HG03378 (cell line): ENCODE measurements at regions not wholly inside any gene's neighbourhood (a gene's known extent, or its start where the extent isn't known, plus 50 kb on each side); places are given as distances from the start of the nearest gene placed in this dataset.
"Not testable (repeated sequence)": the region's sequence is repeated elsewhere in the genome, so short reads cannot be mapped to it uniquely, and the experiment has no call there.

Experiments used
- ATAC-seq: cut with Tn5 transposase; IDR thresholded peaks from one replicate; pipeline ENCODE4 v1.9.1; 2021; ENCODE audit warnings: mild to moderate bottlenecking, moderate library complexity; ENCODE audit not compliant: unreplicated experiment

- ATAC-seq, result not testable (repeated sequence)
Observed at GRCh38 chr3:103297502-103297901, 862.7 kb downstream of the ZPLD1 start.

- no peak for ATAC-seq
Observed at GRCh38 chr3:103306104-103306503, 871.3 kb downstream of the ZPLD1 start.

- no peak for ATAC-seq
Observed at GRCh38 chr3:103308921-103309320, 874.1 kb downstream of the ZPLD1 start.

- no peak for ATAC-seq
Observed at GRCh38 chr3:103319912-103320311, 885.1 kb downstream of the ZPLD1 start.

GRCh38 chr3:103337179-103337845 is 902.5 kb downstream of the ZPLD1 start:
- ATAC-seq, result no peak

- ATAC-seq, result no peak
Observed at GRCh38 chr3:103341078-103341606, 906.3 kb downstream of the ZPLD1 start.

GRCh38 chr3:103342205-103342731 is 907.5 kb downstream of the ZPLD1 start:
- ATAC-seq, result no peak

GRCh38 chr3:103349760-103350159 is 914.9 kb downstream of the ZPLD1 start:
- no peak for ATAC-seq

GRCh38 chr3:103365467-103365866 is 930.7 kb downstream of the ZPLD1 start:
- no peak for ATAC-seq

- ATAC-seq, result no peak
Observed at GRCh38 chr3:103367481-103367880, 932.7 kb downstream of the ZPLD1 start.

- no peak for ATAC-seq
Observed at GRCh38 chr3:103371411-103371810, 936.6 kb downstream of the ZPLD1 start.

- no peak for ATAC-seq
Observed at GRCh38 chr3:103372031-103372430, 937.2 kb downstream of the ZPLD1 start.

- no peak for ATAC-seq
Observed at GRCh38 chr3:103380391-103380790, 945.6 kb downstream of the ZPLD1 start.

- ATAC-seq, result no peak
Observed at GRCh38 chr3:103381296-103382079, 946.7 kb downstream of the ZPLD1 start.

GRCh38 chr3:103385961-103386656 is 951.3 kb downstream of the ZPLD1 start:
- no peak for ATAC-seq

GRCh38 chr3:103388214-103388613 is 953.4 kb downstream of the ZPLD1 start:
- no peak for ATAC-seq

- ATAC-seq, result no peak
Observed at GRCh38 chr3:103389356-103389755, 954.5 kb downstream of the ZPLD1 start.

- no peak for ATAC-seq
Observed at GRCh38 chr3:103393395-103394186, 958.8 kb downstream of the ZPLD1 start.

GRCh38 chr3:103403191-103403590 is 968.4 kb downstream of the ZPLD1 start:
- no peak for ATAC-seq

- ATAC-seq, result no peak
Observed at GRCh38 chr3:103406320-103406850, 971.6 kb downstream of the ZPLD1 start.
